Spleen (tissue), 11 donors: ENCODE measurements at regions not wholly inside any gene's neighbourhood (a gene's known extent, or its start where the extent isn't known, plus 50 kb on each side); places are given as distances from the start of the nearest gene placed in this dataset.

ENCODE experiments used
- DNase-seq: peaks from one replicate; pipeline ENCODE4 v3.0.0-alpha.2; 2020
- H3K27ac ChIP-seq, 8 donors: fragments of 200-600 bp; sonication (generic) in 7 of 8; 1 replicate in 4 of 8; 2 replicates in 4 of 8; pipeline versions ENCODE4 v1.5.0 to v1.8.0; 2016 to 2021; ENCODE audit warnings: inconsistent platforms in 4 of 8, mild to moderate bottlenecking in 4 of 8, moderate library complexity in 1 of 8
- H3K27me3 ChIP-seq, 7 donors: fragments of 200-600 bp; sonication (generic) in 6 of 7; replicated peaks in 1 of 7; 1 replicate in 4 of 7; 2 replicates in 3 of 7; pipeline versions ENCODE4 v1.5.0 to v1.8.0; 2016 to 2021; ENCODE audit warnings: inconsistent platforms in 3 of 7, mild to moderate bottlenecking in 1 of 7
- H3K36me3 ChIP-seq, 6 donors: fragments of 200-600 bp; sonication (generic) in 5 of 6; 1 replicate in 4 of 6; 2 replicates in 2 of 6; pipeline versions ENCODE4 v1.5.0 to v1.8.0; 2016 to 2021; ENCODE audit warnings: inconsistent platforms in 2 of 6
- H3K4me1 ChIP-seq, 6 donors: fragments of 200-600 bp; sonication (generic) in 5 of 6; 1 replicate in 3 of 6; 2 replicates in 3 of 6; pipeline versions ENCODE4 v1.5.0 to v1.8.0; 2016 to 2021; ENCODE audit warnings: inconsistent platforms in 3 of 6
- H3K4me3 ChIP-seq, 8 donors: fragments of 200-600 bp; sonication (generic) in 7 of 8; 1 replicate in 4 of 8; 2 replicates in 4 of 8; pipeline versions ENCODE4 v1.5.0 to v1.8.0; 2016 to 2021; ENCODE audit warnings: inconsistent platforms in 4 of 8, mild to moderate bottlenecking in 4 of 8, moderate library complexity in 2 of 8
- H3K9me3 ChIP-seq, 8 donors: fragments of 200-600 bp; sonication (generic) in 7 of 8; 1 replicate in 4 of 8; 2 replicates in 4 of 8; pipeline versions ENCODE4 v1.5.0 to v1.8.0; 2016 to 2021; ENCODE audit warnings: inconsistent platforms in 4 of 8
- CTCF ChIP-seq, 11 experiments: fragments of 200-600 bp in 7 of 11; fragments of 450-650 bp in 4 of 11; sonication (generic) in 4 of 11; IDR thresholded peaks in 8 of 11; conservative IDR thresholded peaks in 3 of 11; 1 replicate in 7 of 11; 2 replicates in 4 of 11; pipeline versions ENCODE4 v1.4.0 to v1.8.0; 2016 to 2021; ENCODE audit warnings: antibody characterized with exemption in 11 of 11, inconsistent platforms in 4 of 11, mild to moderate bottlenecking in 1 of 11
- POLR2A ChIP-seq, 3 donors: fragments of 450-650 bp; IDR thresholded peaks; one replicate each; pipeline ENCODE4 v1.5.1; 2017; ENCODE audit warnings: antibody characterized with exemption in 3 of 3, mild to moderate bottlenecking in 1 of 3
- POLR2AphosphoS5 ChIP-seq, 3 donors: sonication (generic); formaldehyde crosslinking; IDR thresholded peaks; one replicate each; pipeline ENCODE4 v1.5.1; 2017; ENCODE audit warnings: antibody characterized with exemption in 3 of 3
- WGBS, 5 donors: extraction: QIAGEN DNeasy Blood & Tissue Kit in 3 of 5; methylation state at CpG; one replicate each; pipeline versions ENCODE4 v1.1.5 to v1.1.7; 2013 to 2018; 5-methylcytosine and 5-hydroxymethylcytosine counted together
- intact Hi-C: fragments of 100-400 bp; cut with DNase I; formaldehyde crosslinking; loops from one replicate; pipeline ENCODE4 v1.15.0; 2023; ENCODE audit warnings: low total_unique reads
- donor health status: healthy with polysubstance abuse.
- donor health status: DM: no; HTN: no; CAD: no; lungs with moderate emphysema.
- donor health status: DM: no; HTN: no; CAD: no.
- donor health status: Bipolar disorder and iron deficiency.
- donor health status: healthy.
- donor health status: DM: no; HTN: no; CAD: no.
- donor health status: DM: yes; HTN: yes; CAD: no.

GRCh38 chr9:116090030-116090770 lies 63.4 kb upstream of the PAPPA start:
- H3K9me3 ChIP-seq, result peaks cover 0 to 4% (median 0%) of the 10 kb centered on the region in 8 donors
- intact Hi-C loops, result no loop called here
- H3K36me3 ChIP-seq, result no peaks in the 10 kb centered on the region
- no peaks in the 10 kb centered on the region for H3K27me3 ChIP-seq
- no peak overlapping the region for H3K4me3 ChIP-seq
- no peak for TF ChIP-seq POLR2A (IDR thresholded peaks at IDR 0.05)
- no peak for TF ChIP-seq CTCF (IDR thresholded peaks at IDR 0.05 in 8 of 11, conservative IDR thresholded peaks at IDR 0.05 in 3 of 11)
- TF ChIP-seq POLR2AphosphoS5 (IDR thresholded peaks at IDR 0.05), result no peak
- DNase-seq, result no peak
- WGBS, 5 donors, result 80 to 95% (median 89%) methylated on average over 1 of the region's 1 CpG
- H3K27ac ChIP-seq, result no peak overlapping the region
- H3K4me1 ChIP-seq, result no peaks in the 10 kb centered on the region

- Histone ChIP-seq H3K4me3 (no peak overlapping the region), H3K4me1 (no peaks in the 10 kb centered on the region), H3K27me3 (no peaks in the 10 kb centered on the region), H3K9me3 (peaks cover 0 to 4% (median 0%) of the 10 kb centered on the region in 8 donors), H3K36me3 (no peaks in the 10 kb centered on the region), H3K27ac (no peak overlapping the region)
- TF ChIP-seq POLR2AphosphoS5 (IDR thresholded peaks at IDR 0.05) (no peak), POLR2A (IDR thresholded peaks at IDR 0.05) (no peak), CTCF (IDR thresholded peaks at IDR 0.05 in 8 of 11, conservative IDR thresholded peaks at IDR 0.05 in 3 of 11) (no peak)
- no peak for DNase-seq
- intact Hi-C loops, result no loop called here
Observed at GRCh38 chr9:116094846-116095245, 58.7 kb upstream of the PAPPA start.

- intact Hi-C loops, result no loop called here
- Histone ChIP-seq H3K9me3 (peaks cover 0 to 4% (median 0%) of the 10 kb centered on the region in 8 donors), H3K4me1 (no peaks in the 10 kb centered on the region), H3K27me3 (no peaks in the 10 kb centered on the region), H3K4me3 (no peak overlapping the region), H3K36me3 (no peaks in the 10 kb centered on the region), H3K27ac (no peak overlapping the region)
- 72 to 88% (median 80%) methylated on average over 2 of the region's 2 CpGs for WGBS, 5 donors
- DNase-seq, result no peak
- TF ChIP-seq POLR2A (IDR thresholded peaks at IDR 0.05), result no peak
- TF ChIP-seq CTCF (IDR thresholded peaks at IDR 0.05 in 8 of 11, conservative IDR thresholded peaks at IDR 0.05 in 3 of 11), result no peak
- no peak for TF ChIP-seq POLR2AphosphoS5 (IDR thresholded peaks at IDR 0.05)
Observed at GRCh38 chr9:116095403-116095802, 58.2 kb upstream of the PAPPA start.

- no peak for DNase-seq
- Histone ChIP-seq H3K4me3 (no peak overlapping the region), H3K36me3 (no peaks in the 10 kb centered on the region), H3K27me3 (no peaks in the 10 kb centered on the region), H3K9me3 (peaks cover 0 to 4% (median 0%) of the 10 kb centered on the region in 8 donors), H3K4me1 (no peaks in the 10 kb centered on the region), H3K27ac (no peak overlapping the region)
- TF ChIP-seq POLR2AphosphoS5 (IDR thresholded peaks at IDR 0.05) (no peak), CTCF (IDR thresholded peaks at IDR 0.05 in 8 of 11, conservative IDR thresholded peaks at IDR 0.05 in 3 of 11) (no peak), POLR2A (IDR thresholded peaks at IDR 0.05) (no peak)
- intact Hi-C loops, result no loop called here
- WGBS, 5 donors, result 70 to 77% (median 73%) methylated on average over 4 of the region's 4 CpGs
Observed at GRCh38 chr9:116096046-116096445, 57.5 kb upstream of the PAPPA start.
